Aorta (tissue), 5 donors: ENCODE measurements at regions not wholly inside any gene's neighbourhood (a gene's known extent, or its start where the extent isn't known, plus 50 kb on each side); places are given as distances from the start of the nearest gene placed in this dataset.
"Not testable (repeated sequence)": the region's sequence is repeated elsewhere in the genome, so short reads cannot be mapped to it uniquely, and the experiment has no call there.

ENCODE experiments used
- ATAC-seq: fragments of 200-7000 bp; cut with Tn5 transposase; one replicate; pipeline ENCODE4 v1.9.1; 2022; ENCODE audit warnings: moderate library complexity; ENCODE audit not compliant: low FRiP score
- DNase-seq, 2 donors: peaks; one replicate each; pipeline ENCODE4 v3.0.0-alpha.2; 2020
- H3K27ac ChIP-seq, 2 donors: one replicate each; pipeline ENCODE4 v1.5.1; 2013; ENCODE audit warnings: low read length in 2 of 2, mild to moderate bottlenecking in 2 of 2, moderate library complexity in 2 of 2, control low read depth in 1 of 2, inconsistent platforms in 1 of 2, low read depth in 1 of 2
- H3K27me3 ChIP-seq, 2 donors: one replicate each; pipeline ENCODE4 v1.6.1; 2013; ENCODE audit warnings: control low read depth in 1 of 2, low read length in 1 of 2, mild to moderate bottlenecking in 1 of 2, moderate library complexity in 1 of 2; ENCODE audit not compliant: insufficient read depth in 2 of 2, control insufficient read depth in 1 of 2
- H3K36me3 ChIP-seq, 2 donors: one replicate each; pipeline ENCODE4 v1.6.1; 2013; ENCODE audit warnings: control low read depth in 1 of 2, low read length in 1 of 2, mild to moderate bottlenecking in 1 of 2; ENCODE audit not compliant: insufficient read depth in 2 of 2, control insufficient read depth in 1 of 2
- H3K4me1 ChIP-seq, 2 donors: one replicate each; pipeline ENCODE4 v1.6.1; 2013; ENCODE audit warnings: low read length in 2 of 2, control low read depth in 1 of 2, mild to moderate bottlenecking in 1 of 2, moderate library complexity in 1 of 2; ENCODE audit not compliant: insufficient read depth in 2 of 2, control insufficient read depth in 1 of 2
- H3K4me3 ChIP-seq, 2 donors: one replicate each; pipeline ENCODE4 v1.5.1; 2013; ENCODE audit warnings: low read length in 2 of 2, control low read depth in 1 of 2, mild to moderate bottlenecking in 1 of 2
- H3K9me3 ChIP-seq: one replicate; pipeline ENCODE4 v1.6.1; 2013; ENCODE audit warnings: mild to moderate bottlenecking, low read length; ENCODE audit not compliant: control insufficient read depth
- WGBS, 2 donors: extraction: QIAGEN DNeasy Blood & Tissue Kit; methylation state at CpG; one replicate each; pipeline ENCODE4 v1.1.7; 2013; 5-methylcytosine and 5-hydroxymethylcytosine counted together
- intact Hi-C, 2 donors: fragments of 100-400 bp; cut with DNase I; formaldehyde crosslinking; loops; one replicate each; pipeline versions ENCODE4 v1.14.2 to v1.15.0; 2022
- donor health status: healthy with polysubstance abuse.
- donor health status: Bipolar disorder and iron deficiency.
- donor health status: DM: no; HTN: no; CAD: no.
- donor health status: DM: no; HTN: no; CAD: no.
- donor health status: DM: yes; HTN: yes; CAD: no.

DNA sequence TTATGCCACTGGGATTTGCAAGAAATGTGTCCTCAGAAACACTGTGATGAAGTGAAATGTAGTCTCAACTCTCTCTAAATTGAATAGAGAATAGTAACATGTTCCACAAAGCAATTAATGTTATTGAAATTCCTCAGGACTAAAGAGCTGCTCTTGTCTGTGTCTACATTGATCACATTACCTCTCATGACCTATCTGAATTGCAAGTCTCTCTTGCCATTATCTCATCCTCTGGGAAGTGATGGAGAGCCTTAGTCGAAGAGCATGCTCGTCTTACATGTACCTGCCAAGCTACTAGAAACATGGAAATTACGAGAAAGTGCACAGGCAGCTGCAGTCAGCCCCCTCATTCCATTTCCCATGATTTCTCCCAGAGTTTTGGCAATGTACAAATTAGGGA is 561.1 kb upstream of the ZNF804A start:
- WGBS, 2 donors: 22 to 34% methylated on average over 3 of the region's 3 CpGs
- no peak overlapping the region for H3K27ac ChIP-seq

DNA sequence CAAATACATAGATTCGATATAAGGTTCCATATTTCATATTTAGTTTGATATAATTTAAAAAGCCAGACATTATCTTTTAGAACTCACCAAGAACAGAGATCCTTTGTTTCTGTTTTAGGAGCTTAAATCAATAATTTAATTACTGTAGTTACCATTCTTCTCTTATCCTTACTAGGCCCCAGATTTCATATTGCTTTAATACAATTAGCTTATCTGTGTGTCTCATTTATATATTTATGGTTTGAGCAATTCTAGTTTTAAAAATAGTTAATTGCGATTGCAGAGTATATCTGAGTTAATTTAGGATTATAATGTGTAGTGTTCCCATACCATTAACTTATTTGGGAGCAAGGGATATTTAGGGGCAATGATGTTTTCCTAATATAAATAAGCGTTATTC is 558.8 kb upstream of the ZNF804A start:
- intact Hi-C loops: no loop called here

More for the DNA sequence above, 561.1 kb upstream of the ZNF804A start:
- no peak for DNase-seq
- intact Hi-C loops: no loop called here
- Histone ChIP-seq H3K4me3 (no peak overlapping the region), H3K27me3 (no peaks in the 10 kb centered on the region), H3K4me1 (no peaks in the 10 kb centered on the region), H3K9me3 (no peaks in the 10 kb centered on the region), H3K36me3 (no peaks in the 10 kb centered on the region)
- ATAC-seq: no peak

DNA sequence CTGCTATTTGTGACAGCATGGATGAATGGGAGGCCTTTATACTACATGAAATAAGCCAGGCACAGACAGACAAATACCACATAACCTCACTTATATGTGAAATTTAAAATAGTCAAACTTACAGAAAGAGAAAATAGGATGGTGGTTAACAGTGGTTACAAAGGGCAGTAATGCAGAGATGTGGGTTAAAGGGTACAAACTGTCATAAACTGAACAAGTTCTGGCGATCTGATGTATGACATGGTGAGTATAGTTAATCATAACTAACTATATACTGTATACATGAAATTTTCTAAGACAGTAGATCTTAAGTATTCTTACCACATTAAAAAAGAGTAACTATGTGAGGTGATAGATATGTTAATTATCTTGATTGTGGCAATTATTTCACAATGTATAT is 558.1 kb upstream of the ZNF804A start:
- intact Hi-C loops: no loop called here
- ATAC-seq (no peak), DNase-seq (no peak)
- no peaks in the 10 kb centered on the region for H3K36me3 ChIP-seq
- no peak overlapping the region for H3K4me3 ChIP-seq
- no peaks in the 10 kb centered on the region for H3K27me3 ChIP-seq
- no peak overlapping the region for H3K27ac ChIP-seq
- H3K4me1 ChIP-seq: peaks cover 0 to 2% of the 10 kb centered on the region in 2 donors
- H3K9me3 ChIP-seq: no peaks in the 10 kb centered on the region
- 70 to 79% methylated on average over 1 of the region's 1 CpG for WGBS, 2 donors

More for the DNA sequence above, 558.8 kb upstream of the ZNF804A start:
- 92 to 93% methylated on average over 3 of the region's 3 CpGs for WGBS, 2 donors
- DNase-seq: no peak
- no peaks in the 10 kb centered on the region for H3K27me3 ChIP-seq
- H3K4me3 ChIP-seq: no peak overlapping the region
- no peak for ATAC-seq
- H3K4me1 ChIP-seq: peaks cover 0 to 2% of the 10 kb centered on the region in 2 donors
- H3K9me3 ChIP-seq: no peaks in the 10 kb centered on the region
- H3K27ac ChIP-seq: no peak overlapping the region
- no peaks in the 10 kb centered on the region for H3K36me3 ChIP-seq

DNA sequence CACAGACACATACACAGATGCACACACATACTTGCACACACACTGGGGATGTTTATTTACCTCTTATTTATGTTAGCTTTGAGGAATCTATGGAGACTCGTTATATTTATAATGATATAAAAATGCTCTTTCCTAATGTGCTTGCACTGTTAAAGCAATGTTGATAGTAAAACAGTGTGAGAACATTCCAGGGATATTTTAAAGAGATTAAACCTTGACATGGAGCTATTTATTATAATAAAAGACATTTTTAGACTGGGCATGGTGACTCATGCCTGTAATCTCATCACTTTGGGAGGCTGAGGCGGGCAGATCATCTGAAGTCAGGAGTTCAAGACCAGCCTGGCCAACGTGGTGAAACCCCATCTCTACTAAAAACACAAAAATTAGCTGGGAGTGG is 557.3 kb upstream of the ZNF804A start:
- Histone ChIP-seq H3K27me3 (no peaks in the 10 kb centered on the region), H3K9me3 (no peaks in the 10 kb centered on the region), H3K4me1 (peaks cover 0 to 2% of the 10 kb centered on the region in 2 donors), H3K4me3 (no peak overlapping the region), H3K27ac (no peak overlapping the region), H3K36me3 (no peaks in the 10 kb centered on the region)
- whole genome bisulfite sequencing, 2 donors: 8 to 12% methylated on average over 3 of the region's 3 CpGs
- no peak for ATAC-seq
- intact Hi-C loops: no loop called here
- no peak for DNase-seq

DNA sequence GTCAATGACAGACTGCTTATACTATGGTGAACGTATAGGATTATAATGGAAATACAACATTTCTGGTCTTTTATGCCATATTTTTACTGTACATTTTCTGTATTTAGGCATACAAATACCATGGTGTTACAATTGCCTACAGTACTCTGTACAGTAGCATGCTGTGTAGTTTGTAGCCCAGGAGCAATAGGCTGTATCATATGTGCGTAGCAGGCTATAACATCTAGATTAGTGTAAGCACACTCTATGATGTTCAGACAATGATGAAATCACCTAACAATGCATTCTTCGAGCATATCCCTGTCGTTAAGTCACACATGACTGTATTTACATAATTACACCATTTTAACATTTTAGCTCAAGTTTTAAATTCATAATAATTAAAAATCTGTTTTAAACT is 556.6 kb upstream of the ZNF804A start:
- Histone ChIP-seq H3K36me3 (no peaks in the 10 kb centered on the region), H3K27ac (no peak overlapping the region), H3K27me3 (no peaks in the 10 kb centered on the region), H3K9me3 (no peaks in the 10 kb centered on the region), H3K4me3 (no peak overlapping the region), H3K4me1 (peaks cover 0 to 2% of the 10 kb centered on the region in 2 donors)
- WGBS, 2 donors: 76 to 86% methylated on average over 4 of the region's 4 CpGs
- ATAC-seq (no peak), DNase-seq (no peak)
- intact Hi-C loops: no loop called here

DNA sequence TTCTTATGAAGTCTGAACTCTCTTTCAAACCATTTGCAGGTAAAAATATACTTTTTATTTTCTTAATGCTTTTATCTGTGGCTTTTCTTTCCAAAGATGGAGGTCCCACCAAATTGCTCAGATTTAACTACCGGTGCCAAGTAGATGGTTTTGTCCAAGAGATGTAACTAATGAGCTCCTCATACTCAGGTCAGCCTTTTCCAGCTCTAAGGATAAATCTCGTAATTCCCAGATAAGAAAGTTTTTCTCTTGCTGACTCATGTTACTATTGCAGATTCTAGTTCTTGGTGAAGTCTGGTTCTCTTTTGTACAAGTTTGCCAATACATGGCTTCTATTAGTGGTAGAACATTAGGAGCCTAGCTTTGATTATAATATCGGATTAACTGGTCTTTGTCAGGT is 550.8 kb upstream of the ZNF804A start:
- WGBS, 2 donors: 47 to 54% methylated on average over 3 of the region's 3 CpGs

DNA sequence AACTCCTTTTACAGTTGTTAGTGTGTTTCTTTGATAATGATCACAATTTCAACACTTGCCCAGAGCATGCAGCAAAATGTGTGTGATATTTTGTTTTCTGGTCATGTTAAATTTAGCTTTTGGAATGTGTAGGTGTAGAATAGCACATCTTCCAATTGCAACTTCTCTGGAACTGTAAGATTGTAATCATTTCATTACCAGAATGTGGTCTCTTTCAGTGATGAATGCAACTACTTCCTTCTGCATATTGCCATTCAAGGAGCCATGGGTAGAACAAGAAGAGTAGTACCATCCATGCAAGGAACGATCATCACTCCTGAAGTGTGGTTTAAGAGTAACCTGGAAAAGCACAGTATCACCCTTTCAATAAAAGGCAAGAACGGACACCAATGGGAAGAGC is 548.8 kb upstream of the ZNF804A start:
- no peaks in the 10 kb centered on the region for H3K4me1 ChIP-seq
- 95 to 98% methylated on average over 2 of the region's 2 CpGs for WGBS, 2 donors
- DNase-seq (no peak), ATAC-seq (no peak)
- intact Hi-C loops: no loop called here
- no peak overlapping the region for H3K27ac ChIP-seq
- no peaks in the 10 kb centered on the region for H3K36me3 ChIP-seq
- no peaks in the 10 kb centered on the region for H3K9me3 ChIP-seq
- no peak overlapping the region for H3K4me3 ChIP-seq
- no peaks in the 10 kb centered on the region for H3K27me3 ChIP-seq

More for the DNA sequence above, 550.8 kb upstream of the ZNF804A start:
- Histone ChIP-seq H3K27me3 (no peaks in the 10 kb centered on the region), H3K4me3 (no peak overlapping the region), H3K9me3 (no peaks in the 10 kb centered on the region), H3K27ac (no peak overlapping the region), H3K4me1 (peaks cover 0 to 2% of the 10 kb centered on the region in 2 donors), H3K36me3 (no peaks in the 10 kb centered on the region)
- intact Hi-C loops: no loop called here
- DNase-seq (no peak), ATAC-seq (no peak)

DNA sequence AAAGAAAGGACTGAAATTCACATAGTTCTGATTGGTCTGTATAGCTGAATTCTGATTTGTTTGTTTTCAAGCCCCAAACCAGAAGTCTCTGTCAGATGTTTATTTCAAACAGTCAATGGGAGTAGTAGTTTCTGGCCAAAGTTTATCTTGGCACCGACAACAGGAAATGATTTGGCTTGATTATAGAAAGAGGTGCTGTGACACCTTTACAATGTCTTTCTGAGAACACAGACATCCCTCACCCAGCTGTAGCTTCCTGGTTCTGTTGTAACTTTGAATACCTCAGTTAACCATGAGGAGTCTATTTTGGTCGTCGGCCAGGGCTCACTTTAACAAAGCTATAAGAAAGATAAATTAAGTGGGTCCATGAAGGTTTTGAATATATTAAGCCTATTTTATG is 545.0 kb upstream of the ZNF804A start:
- intact Hi-C loops: no loop called here
- Histone ChIP-seq H3K9me3 (no peaks in the 10 kb centered on the region), H3K36me3 (no peaks in the 10 kb centered on the region), H3K27ac (no peak overlapping the region), H3K4me1 (no peaks in the 10 kb centered on the region), H3K27me3 (no peaks in the 10 kb centered on the region), H3K4me3 (no peak overlapping the region)
- WGBS, 2 donors: 45 to 51% methylated on average over 3 of the region's 3 CpGs
- no peak for DNase-seq
- no peak for ATAC-seq

DNA sequence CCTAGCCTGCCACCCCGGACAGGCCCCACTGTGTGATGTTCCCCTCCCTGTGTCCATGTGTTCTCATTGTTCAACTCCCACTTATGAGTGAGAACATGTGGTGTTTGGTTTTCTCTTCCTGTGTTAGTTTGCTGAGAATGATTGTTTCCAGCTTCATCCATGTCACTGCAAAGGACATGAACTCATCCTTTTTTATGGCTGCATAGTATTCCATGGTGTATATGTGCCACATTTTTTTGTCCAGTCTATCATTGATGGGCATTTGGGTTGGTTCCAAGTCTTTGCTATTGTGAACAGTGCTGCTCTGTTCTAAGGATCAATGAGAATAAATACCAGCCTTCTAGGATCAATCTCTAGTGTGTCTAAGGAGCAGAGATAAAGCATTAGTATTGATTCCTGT is 543.9 kb upstream of the ZNF804A start:
- H3K9me3 ChIP-seq, H3K36me3 ChIP-seq, H3K27ac ChIP-seq, H3K27me3 ChIP-seq, DNase-seq, ATAC-seq, intact Hi-C loops, H3K4me3 ChIP-seq, H3K4me1 ChIP-seq: not testable (repeated sequence)
- WGBS, 2 donors: 98 to 100% methylated on average over 1 of the region's 1 CpG
